Nephron progenitor cell (in vitro differentiated cells): ENCODE measurements at regions not wholly inside any gene's neighbourhood (a gene's known extent, or its start where the extent isn't known, plus 50 kb on each side); places are given as distances from the start of the nearest gene placed in this dataset.
A peak's percentile ranks its signal among the peaks of the same experiment; 100 is the strongest.

Source experiments
- DNase-seq: peaks from one replicate; pipeline ENCODE4 v3.0.0; 2021
- H3K27ac Mint-ChIP-seq: 2 replicates; pipeline ENCODE4 v1.8.0; 2021; ENCODE audit warnings: mild to moderate bottlenecking, moderate library complexity, mixed read lengths
- H3K27me3 Mint-ChIP-seq: 2 replicates; pipeline ENCODE4 v1.8.0; 2021; ENCODE audit warnings: mild to moderate bottlenecking, low read depth, mixed read lengths; ENCODE audit not compliant: poor library complexity
- H3K36me3 Mint-ChIP-seq: 2 replicates; pipeline ENCODE4 v1.8.0; 2021; ENCODE audit warnings: low read depth, mixed read lengths
- H3K4me1 Mint-ChIP-seq: 2 replicates; pipeline ENCODE4 v1.8.0; 2021; ENCODE audit warnings: mixed read lengths
- H3K4me3 Mint-ChIP-seq: 2 replicates; pipeline ENCODE4 v1.8.0; 2021; ENCODE audit warnings: mild to moderate bottlenecking, moderate library complexity, mixed read lengths
- H3K9me3 Mint-ChIP-seq: 2 replicates; pipeline ENCODE4 v1.8.0; 2021; ENCODE audit warnings: mild to moderate bottlenecking, moderate library complexity, mixed read lengths
- CTCF ChIP-seq: fragments of 200-600 bp; sonication (generic); IDR thresholded peaks from 2 replicates; pipeline ENCODE4 v1.5.0; 2021; ENCODE audit warnings: antibody characterized with exemption

- no peak overlapping the region for H3K4me3 Mint-ChIP-seq
- peaks cover 18% of the 10 kb centered on the region for H3K4me1 Mint-ChIP-seq
- H3K27me3 Mint-ChIP-seq, result no peaks in the 10 kb centered on the region
- no peak overlapping the region for H3K27ac Mint-ChIP-seq
- H3K9me3 Mint-ChIP-seq, result no peaks in the 10 kb centered on the region
- no peaks in the 10 kb centered on the region for H3K36me3 Mint-ChIP-seq
- no peak for TF ChIP-seq CTCF
- no peak for DNase-seq
These were observed 231.9 kb upstream of the FAT4 start for GRCh38 chr4:125082729-125083417.

- H3K4me3 Mint-ChIP-seq, result no peak overlapping the region
- TF ChIP-seq CTCF, result no peak
- H3K27me3 Mint-ChIP-seq, result peaks cover 3% of the 10 kb centered on the region
- H3K4me1 Mint-ChIP-seq, result peaks cover 4% of the 10 kb centered on the region
- H3K27ac Mint-ChIP-seq, result no peak overlapping the region
- H3K9me3 Mint-ChIP-seq, result no peaks in the 10 kb centered on the region
- H3K36me3 Mint-ChIP-seq, result no peaks in the 10 kb centered on the region
- no peak for DNase-seq
These were observed 242.5 kb upstream of the FAT4 start for GRCh38 chr4:125072269-125072668.

- H3K27ac Mint-ChIP-seq, result no peak overlapping the region
- TF ChIP-seq CTCF, result no peak
- peaks cover 3% of the 10 kb centered on the region for H3K27me3 Mint-ChIP-seq
- H3K4me1 Mint-ChIP-seq, result peaks cover 4% of the 10 kb centered on the region
- H3K36me3 Mint-ChIP-seq, result no peaks in the 10 kb centered on the region
- no peak overlapping the region for H3K4me3 Mint-ChIP-seq
- no peak for DNase-seq
- H3K9me3 Mint-ChIP-seq, result no peaks in the 10 kb centered on the region
These were observed 243.9 kb upstream of the FAT4 start for GRCh38 chr4:125070861-125071260.

- no peak overlapping the region for H3K4me3 Mint-ChIP-seq
- H3K27ac Mint-ChIP-seq, result peak overlapping the region; percentile 89
- no peaks in the 10 kb centered on the region for H3K9me3 Mint-ChIP-seq
These were observed 252.4 kb upstream of the FAT4 start for GRCh38 chr4:125062115-125063050.

GRCh38 chr4:125060376-125060775 lies 254.4 kb upstream of the FAT4 start:
- Mint-ChIP-seq H3K27ac (peak overlapping the region; percentile 73), H3K27me3 (no peaks in the 10 kb centered on the region), H3K9me3 (no peaks in the 10 kb centered on the region), H3K4me1 (peaks cover 17% of the 10 kb centered on the region), H3K4me3 (no peak overlapping the region), H3K36me3 (no peaks in the 10 kb centered on the region)
- no peak for DNase-seq
- no peak for TF ChIP-seq CTCF

More at GRCh38 chr4:125062115-125063050, 252.4 kb upstream of the FAT4 start:
- Mint-ChIP-seq H3K4me1 (peaks cover 17% of the 10 kb centered on the region), H3K27me3 (no peaks in the 10 kb centered on the region), H3K36me3 (no peaks in the 10 kb centered on the region)
- no peak for TF ChIP-seq CTCF
- DNase-seq, result no peak
